Chondrocyte (in vitro differentiated cells): ENCODE measurements at regions not wholly inside any gene's neighbourhood (a gene's known extent, or its start where the extent isn't known, plus 50 kb on each side); places are given as distances from the start of the nearest gene placed in this dataset.

ENCODE experiments used
- DNase-seq: peaks from one replicate; pipeline ENCODE4 v3.0.0; 2021; ENCODE audit warnings: mixed read lengths, low spot score
- H3K27ac Mint-ChIP-seq: one replicate; pipeline ENCODE4 v1.8.0; 2021; ENCODE audit warnings: mild to moderate bottlenecking, moderate library complexity, mixed read lengths; ENCODE audit not compliant: unreplicated experiment
- H3K27me3 Mint-ChIP-seq: 2 replicates; pipeline ENCODE4 v1.8.0; 2021; ENCODE audit warnings: low read depth, mixed read lengths
- H3K36me3 Mint-ChIP-seq: 2 replicates; pipeline ENCODE4 v1.8.0; 2021; ENCODE audit warnings: low read depth, mixed read lengths
- H3K4me1 Mint-ChIP-seq: 2 replicates; pipeline ENCODE4 v1.8.0; 2021; ENCODE audit warnings: low read depth, mild to moderate bottlenecking, mixed read lengths
- H3K4me3 Mint-ChIP-seq: one replicate; pipeline ENCODE4 v1.8.0; 2021; ENCODE audit warnings: mild to moderate bottlenecking, moderate library complexity, mixed read lengths; ENCODE audit not compliant: unreplicated experiment
- H3K9me3 Mint-ChIP-seq: 2 replicates; pipeline ENCODE4 v1.8.0; 2021; ENCODE audit warnings: low read depth, mixed read lengths
- TF ChIP-seq, protein P1 (sequence below): fragments of 200-600 bp; sonication (generic); IDR thresholded peaks from 2 replicates; pipeline ENCODE4 v1.5.0; 2021; ENCODE audit warnings: antibody characterized with exemption, mild to moderate bottlenecking, moderate library complexity

- no peak for DNase-seq
- Mint-ChIP-seq H3K4me3 (no peak overlapping the region), H3K9me3 (no peaks in the 10 kb centered on the region), H3K27me3 (peaks cover 34% of the 10 kb centered on the region), H3K4me1 (no peaks in the 10 kb centered on the region), H3K36me3 (no peaks in the 10 kb centered on the region), H3K27ac (no peak overlapping the region)
- TF ChIP-seq, protein P1, sequence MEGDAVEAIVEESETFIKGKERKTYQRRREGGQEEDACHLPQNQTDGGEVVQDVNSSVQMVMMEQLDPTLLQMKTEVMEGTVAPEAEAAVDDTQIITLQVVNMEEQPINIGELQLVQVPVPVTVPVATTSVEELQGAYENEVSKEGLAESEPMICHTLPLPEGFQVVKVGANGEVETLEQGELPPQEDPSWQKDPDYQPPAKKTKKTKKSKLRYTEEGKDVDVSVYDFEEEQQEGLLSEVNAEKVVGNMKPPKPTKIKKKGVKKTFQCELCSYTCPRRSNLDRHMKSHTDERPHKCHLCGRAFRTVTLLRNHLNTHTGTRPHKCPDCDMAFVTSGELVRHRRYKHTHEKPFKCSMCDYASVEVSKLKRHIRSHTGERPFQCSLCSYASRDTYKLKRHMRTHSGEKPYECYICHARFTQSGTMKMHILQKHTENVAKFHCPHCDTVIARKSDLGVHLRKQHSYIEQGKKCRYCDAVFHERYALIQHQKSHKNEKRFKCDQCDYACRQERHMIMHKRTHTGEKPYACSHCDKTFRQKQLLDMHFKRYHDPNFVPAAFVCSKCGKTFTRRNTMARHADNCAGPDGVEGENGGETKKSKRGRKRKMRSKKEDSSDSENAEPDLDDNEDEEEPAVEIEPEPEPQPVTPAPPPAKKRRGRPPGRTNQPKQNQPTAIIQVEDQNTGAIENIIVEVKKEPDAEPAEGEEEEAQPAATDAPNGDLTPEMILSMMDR = no peak
Observed at GRCh38 chr17:73749337-73749823, 105.1 kb upstream of the SDK2 start.

DNA sequence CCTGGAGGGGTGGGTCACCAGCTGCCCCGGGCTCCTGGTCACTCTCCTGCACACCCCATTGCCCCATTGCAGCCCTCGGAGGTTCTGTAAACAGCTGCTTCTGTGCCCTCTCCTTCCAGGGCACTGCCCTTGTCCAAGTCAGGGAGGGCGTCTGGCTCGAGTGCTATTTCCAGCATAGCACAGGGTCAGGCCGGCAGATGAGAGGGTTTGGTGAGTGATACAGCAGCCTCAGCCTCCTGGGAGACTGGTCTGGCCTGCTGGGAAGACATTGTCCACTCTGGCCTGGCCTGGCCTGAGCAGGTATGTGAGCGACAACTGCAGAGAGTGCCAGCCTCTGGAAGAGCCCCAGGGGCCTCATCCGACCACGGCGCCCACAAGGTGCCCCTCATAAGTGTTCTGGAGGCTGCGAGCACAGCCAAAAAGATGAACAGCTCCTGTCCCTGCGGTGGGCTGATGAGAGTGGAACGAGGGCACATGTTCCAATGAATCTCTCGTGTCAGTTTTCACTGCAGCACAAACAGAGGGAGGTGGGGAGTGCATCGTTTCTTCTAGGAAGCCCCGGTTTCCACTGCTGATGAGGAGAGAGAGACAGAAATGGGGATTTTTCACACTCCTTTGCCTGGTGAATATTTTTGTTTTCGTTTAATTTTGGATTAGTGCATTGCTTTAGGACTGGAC, 105.8 kb upstream of the SDK2 start:
- no peak overlapping the region for H3K27ac Mint-ChIP-seq
- no peaks in the 10 kb centered on the region for H3K36me3 Mint-ChIP-seq
- TF ChIP-seq, protein P1 = no peak
- no peak for DNase-seq
- no peaks in the 10 kb centered on the region for H3K4me1 Mint-ChIP-seq
- H3K4me3 Mint-ChIP-seq = no peak overlapping the region
- peaks cover 34% of the 10 kb centered on the region for H3K27me3 Mint-ChIP-seq
- no peaks in the 10 kb centered on the region for H3K9me3 Mint-ChIP-seq

DNA sequence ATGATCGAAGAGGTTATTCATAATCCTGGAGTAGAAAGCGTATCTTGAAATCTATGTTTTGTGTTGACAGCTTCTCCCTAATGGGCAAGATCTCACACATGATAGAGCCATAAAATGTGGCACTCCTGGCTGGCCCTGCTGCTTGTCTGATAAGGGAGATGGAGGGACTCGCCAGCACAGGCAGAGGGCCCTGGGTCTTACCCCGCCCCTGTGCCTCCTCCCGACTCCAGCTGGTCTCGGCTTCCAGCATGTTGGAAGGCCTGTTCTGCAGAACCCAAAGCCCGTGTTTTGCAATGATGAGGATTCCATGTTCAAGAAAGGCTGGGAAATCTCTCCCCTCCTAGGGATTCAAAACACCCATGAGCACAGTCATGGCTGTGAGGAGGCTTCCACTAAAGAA, 106.7 kb upstream of the SDK2 start:
- Mint-ChIP-seq H3K27ac (no peak overlapping the region), H3K4me1 (no peaks in the 10 kb centered on the region), H3K27me3 (peaks cover 38% of the 10 kb centered on the region), H3K4me3 (no peak overlapping the region), H3K9me3 (no peaks in the 10 kb centered on the region), H3K36me3 (no peaks in the 10 kb centered on the region)
- TF ChIP-seq, protein P1 = no peak
- DNase-seq = no peak

- Mint-ChIP-seq H3K4me3 (no peak overlapping the region), H3K27ac (no peak overlapping the region), H3K27me3 (peaks cover 43% of the 10 kb centered on the region), H3K9me3 (no peaks in the 10 kb centered on the region), H3K4me1 (no peaks in the 10 kb centered on the region), H3K36me3 (no peaks in the 10 kb centered on the region)
- no peak for DNase-seq
- TF ChIP-seq, protein P1 = no peak
Observed at GRCh38 chr17:73753751-73754496, 109.7 kb upstream of the SDK2 start.

- DNase-seq = no peak
- no peaks in the 10 kb centered on the region for H3K4me1 Mint-ChIP-seq
- no peak overlapping the region for H3K4me3 Mint-ChIP-seq
- H3K27me3 Mint-ChIP-seq = peaks cover 52% of the 10 kb centered on the region
- H3K36me3 Mint-ChIP-seq = no peaks in the 10 kb centered on the region
- no peaks in the 10 kb centered on the region for H3K9me3 Mint-ChIP-seq
- TF ChIP-seq, protein P1 = no peak
- H3K27ac Mint-ChIP-seq = peak overlapping the region; percentile 53
Observed at GRCh38 chr17:73754886-73755400, 110.7 kb upstream of the SDK2 start.
